ENCODE measurements at regions not wholly inside any gene's neighbourhood (a gene's known extent, or its start where the extent isn't known, plus 50 kb on each side); places are given as distances from the start of the nearest gene placed in this dataset.
"Not testable (repeated sequence)": the region's sequence is repeated elsewhere in the genome, so short reads cannot be mapped to it uniquely, and the experiment has no call there.

- DNase-seq (ENCODE audit: low spot score), result no peak
- Mint-ChIP-seq H3K27ac (ENCODE audit: unreplicated experiment) (no peak overlapping the region), H3K4me3 (ENCODE audit: unreplicated experiment) (no peak overlapping the region), H3K4me1 (ENCODE audit: unreplicated experiment) (peaks cover 7% of the 10 kb centered on the region), H3K27me3 (ENCODE audit: unreplicated experiment) (no peaks in the 10 kb centered on the region), H3K9me3 (ENCODE audit: unreplicated experiment) (no peaks in the 10 kb centered on the region), H3K36me3 (ENCODE audit: low read depth, unreplicated experiment) (no peaks in the 10 kb centered on the region)
- no peak for TF ChIP-seq CTCF (IDR thresholded peaks at IDR 0.05; ENCODE audit: unreplicated experiment)
These were observed 102.0 kb upstream of the USP25 start for GRCh38 chr21:15627823-15628222.

GRCh38 chr21:15631342-15631741 is 98.4 kb upstream of the USP25 start:
- no peak for TF ChIP-seq CTCF (IDR thresholded peaks at IDR 0.05; ENCODE audit: unreplicated experiment)
- Mint-ChIP-seq H3K9me3 (ENCODE audit: unreplicated experiment) (no peaks in the 10 kb centered on the region), H3K36me3 (ENCODE audit: low read depth, unreplicated experiment) (no peaks in the 10 kb centered on the region), H3K27me3 (ENCODE audit: unreplicated experiment) (no peaks in the 10 kb centered on the region), H3K27ac (ENCODE audit: unreplicated experiment) (no peak overlapping the region), H3K4me3 (ENCODE audit: unreplicated experiment) (no peak overlapping the region), H3K4me1 (ENCODE audit: unreplicated experiment) (no peaks in the 10 kb centered on the region)
- DNase-seq (ENCODE audit: low spot score), result no peak

GRCh38 chr21:15634541-15634940 is 95.2 kb upstream of the USP25 start:
- not testable (repeated sequence) for H3K4me1 Mint-ChIP-seq (ENCODE audit: unreplicated experiment); H3K27ac Mint-ChIP-seq (ENCODE audit: unreplicated experiment); H3K27me3 Mint-ChIP-seq (ENCODE audit: unreplicated experiment); H3K4me3 Mint-ChIP-seq (ENCODE audit: unreplicated experiment); H3K9me3 Mint-ChIP-seq (ENCODE audit: unreplicated experiment); H3K36me3 Mint-ChIP-seq (ENCODE audit: low read depth, unreplicated experiment); DNase-seq (ENCODE audit: low spot score)

- Mint-ChIP-seq H3K4me1 (ENCODE audit: unreplicated experiment) (no peaks in the 10 kb centered on the region), H3K4me3 (ENCODE audit: unreplicated experiment) (no peak overlapping the region), H3K9me3 (ENCODE audit: unreplicated experiment) (no peaks in the 10 kb centered on the region), H3K27ac (ENCODE audit: unreplicated experiment) (no peak overlapping the region), H3K36me3 (ENCODE audit: low read depth, unreplicated experiment) (no peaks in the 10 kb centered on the region), H3K27me3 (ENCODE audit: unreplicated experiment) (no peaks in the 10 kb centered on the region)
- TF ChIP-seq CTCF (IDR thresholded peaks at IDR 0.05; ENCODE audit: unreplicated experiment), result no peak
- DNase-seq (ENCODE audit: low spot score), result no peak
These were observed 90.8 kb upstream of the USP25 start for GRCh38 chr21:15638856-15639549.

- H3K27me3 Mint-ChIP-seq (ENCODE audit: unreplicated experiment); H3K36me3 Mint-ChIP-seq (ENCODE audit: low read depth, unreplicated experiment); H3K9me3 Mint-ChIP-seq (ENCODE audit: unreplicated experiment); DNase-seq (ENCODE audit: low spot score); H3K27ac Mint-ChIP-seq (ENCODE audit: unreplicated experiment); H3K4me1 Mint-ChIP-seq (ENCODE audit: unreplicated experiment); H3K4me3 Mint-ChIP-seq (ENCODE audit: unreplicated experiment): not testable (repeated sequence)
These were observed 89.7 kb upstream of the USP25 start for GRCh38 chr21:15640113-15640512.

- H3K4me3 Mint-ChIP-seq (ENCODE audit: unreplicated experiment), result no peak overlapping the region
- H3K4me1 Mint-ChIP-seq (ENCODE audit: unreplicated experiment), result no peaks in the 10 kb centered on the region
- H3K27ac Mint-ChIP-seq (ENCODE audit: unreplicated experiment), result no peak overlapping the region
- no peaks in the 10 kb centered on the region for H3K36me3 Mint-ChIP-seq (ENCODE audit: low read depth, unreplicated experiment)
- H3K9me3 Mint-ChIP-seq (ENCODE audit: unreplicated experiment), result no peaks in the 10 kb centered on the region
- no peak for DNase-seq (ENCODE audit: low spot score)
- no peak for TF ChIP-seq CTCF (IDR thresholded peaks at IDR 0.05; ENCODE audit: unreplicated experiment)
- no peaks in the 10 kb centered on the region for H3K27me3 Mint-ChIP-seq (ENCODE audit: unreplicated experiment)
These were observed 85.3 kb upstream of the USP25 start for GRCh38 chr21:15644489-15644888.

All from endothelial cell (in vitro differentiated cells).